Neutrophil (primary cell): ENCODE measurements at regions not wholly inside any gene's neighbourhood (a gene's known extent, or its start where the extent isn't known, plus 50 kb on each side); places are given as distances from the start of the nearest gene placed in this dataset.

Experiments
- H3K27ac ChIP-seq: fragments of 200-600 bp; sonication (generic); 2 replicates; pipeline ENCODE4 v1.5.1; 2016; ENCODE audit warnings: mild to moderate bottlenecking, moderate library complexity
- H3K27me3 ChIP-seq: fragments of 200-600 bp; sonication (generic); 2 replicates; pipeline ENCODE4 v1.6.0; 2016; ENCODE audit warnings: mild to moderate bottlenecking
- H3K36me3 ChIP-seq: fragments of 200-600 bp; sonication (generic); 2 replicates; pipeline ENCODE4 v1.5.1; 2017
- H3K4me1 ChIP-seq, 2 experiments: fragments of 200-600 bp in 1 of 2; sonication (generic) in 1 of 2; 1 replicate in 1 of 2; 2 replicates in 1 of 2; pipeline versions ENCODE4 v1.5.1 to v1.6.1; 2013 to 2016; ENCODE audit warnings: low read depth in 1 of 2, low read length in 1 of 2, mild to moderate bottlenecking in 1 of 2, moderate library complexity in 1 of 2; ENCODE audit not compliant: control insufficient read depth in 1 of 2, insufficient read depth in 1 of 2
- H3K4me3 ChIP-seq, 2 experiments: fragments of 200-600 bp in 1 of 2; sonication (generic) in 1 of 2; 1 replicate in 1 of 2; 2 replicates in 1 of 2; pipeline ENCODE4 v1.5.1; 2013 to 2016; ENCODE audit warnings: low read depth in 1 of 2, low read length in 1 of 2, mild to moderate bottlenecking in 1 of 2, moderate library complexity in 1 of 2
- H3K9me3 ChIP-seq: fragments of 200-600 bp; sonication (generic); 2 replicates; pipeline ENCODE4 v1.5.1; 2016
- CTCF ChIP-seq: fragments of 200-600 bp; sonication (generic); IDR thresholded peaks from 2 replicates; pipeline ENCODE4 v1.5.1; 2016; ENCODE audit warnings: antibody characterized with exemption

GRCh38 chr2:45330637-45331409 is 280.2 kb downstream of the SRBD1 start:
- H3K9me3 ChIP-seq, result no peaks in the 10 kb centered on the region
- no peak overlapping the region for H3K27ac ChIP-seq
- no peak for TF ChIP-seq CTCF
- no peaks in the 10 kb centered on the region for H3K4me1 ChIP-seq
- H3K36me3 ChIP-seq, result no peaks in the 10 kb centered on the region
- H3K4me3 ChIP-seq, result no peak overlapping the region
- no peaks in the 10 kb centered on the region for H3K27me3 ChIP-seq

GRCh38 chr2:45330108-45330507 is 281.0 kb downstream of the SRBD1 start:
- H3K4me1 ChIP-seq, result no peaks in the 10 kb centered on the region

GRCh38 chr2:45329045-45329677 is 281.9 kb downstream of the SRBD1 start:
- H3K9me3 ChIP-seq, result no peaks in the 10 kb centered on the region
- H3K27me3 ChIP-seq, result no peaks in the 10 kb centered on the region
- H3K36me3 ChIP-seq, result no peaks in the 10 kb centered on the region
- no peaks in the 10 kb centered on the region for H3K4me1 ChIP-seq
- H3K4me3 ChIP-seq, result no peak overlapping the region
- no peak overlapping the region for H3K27ac ChIP-seq
- TF ChIP-seq CTCF, result no peak

More at GRCh38 chr2:45330108-45330507, 281.0 kb downstream of the SRBD1 start:
- H3K27ac ChIP-seq, result no peak overlapping the region
- H3K36me3 ChIP-seq, result no peaks in the 10 kb centered on the region
- no peak for TF ChIP-seq CTCF
- H3K27me3 ChIP-seq, result no peaks in the 10 kb centered on the region
- no peaks in the 10 kb centered on the region for H3K9me3 ChIP-seq
- H3K4me3 ChIP-seq, result no peak overlapping the region

- Histone ChIP-seq H3K27ac (no peak overlapping the region), H3K36me3 (no peaks in the 10 kb centered on the region), H3K4me1 (no peaks in the 10 kb centered on the region), H3K27me3 (no peaks in the 10 kb centered on the region), H3K4me3 (no peak overlapping the region), H3K9me3 (no peaks in the 10 kb centered on the region)
- TF ChIP-seq CTCF, result no peak
These were observed 282.7 kb downstream of the SRBD1 start for GRCh38 chr2:45328264-45328870.

GRCh38 chr2:45323344-45323743 is 287.7 kb downstream of the SRBD1 start:
- Histone ChIP-seq H3K4me3 (no peak overlapping the region), H3K27me3 (no peaks in the 10 kb centered on the region), H3K27ac (no peak overlapping the region), H3K9me3 (no peaks in the 10 kb centered on the region), H3K36me3 (no peaks in the 10 kb centered on the region), H3K4me1 (no peaks in the 10 kb centered on the region)
- TF ChIP-seq CTCF, result no peak
